ENCODE measurements at regions not wholly inside any gene's neighbourhood (a gene's known extent, or its start where the extent isn't known, plus 50 kb on each side); places are given as distances from the start of the nearest gene placed in this dataset.
"Not testable (repeated sequence)": the region's sequence is repeated elsewhere in the genome, so short reads cannot be mapped to it uniquely, and the experiment has no call there.

DNA sequence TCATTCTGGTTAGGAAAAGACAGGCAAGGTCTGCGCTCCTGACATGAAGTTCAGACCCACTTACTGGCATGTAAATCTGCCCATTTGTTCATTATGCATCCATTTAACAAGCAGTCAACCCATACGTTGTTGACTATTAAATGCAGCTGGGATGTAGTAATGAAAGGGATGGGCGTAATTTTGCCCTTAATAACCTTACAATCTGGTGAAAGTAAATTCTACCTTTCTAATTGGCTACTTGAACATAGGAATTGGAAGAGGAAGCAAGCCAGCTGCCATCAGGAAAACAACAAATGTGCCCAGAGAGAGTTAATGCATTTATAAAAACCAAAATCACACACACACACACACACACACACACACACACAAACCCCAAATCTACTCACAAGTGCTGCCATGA lies 170.2 kb upstream of the PITRM1 start:
- DNase-seq (ENCODE audit: low spot score): no peak

- DNase-seq (ENCODE audit: low spot score): no peak
Observed at GRCh38 chr10:3340127-3340730, 167.6 kb upstream of the PITRM1 start.

- no peak for DNase-seq (ENCODE audit: low spot score)
Observed at GRCh38 chr10:3339531-3339950, 167.0 kb upstream of the PITRM1 start.

DNA sequence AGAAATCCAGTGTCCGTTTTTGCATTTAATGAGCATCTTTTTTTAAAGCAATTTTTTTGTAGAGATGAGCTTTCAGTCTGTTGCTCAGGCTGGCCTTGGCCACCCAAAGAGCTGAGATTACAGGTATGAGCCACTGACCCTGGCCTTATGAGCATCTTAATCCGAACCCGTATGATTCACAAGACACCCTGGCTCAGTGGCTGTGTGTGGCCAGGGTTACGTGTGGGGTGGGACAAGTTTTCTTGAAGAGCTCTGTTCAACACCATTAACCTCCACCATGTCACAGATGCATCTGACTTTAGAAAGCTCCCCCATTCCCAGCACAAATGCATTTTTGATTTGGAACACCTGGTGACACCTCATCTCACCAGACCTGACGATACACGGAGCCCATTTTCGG lies 166.5 kb upstream of the PITRM1 start:
- DNase-seq (ENCODE audit: low spot score): no peak

GRCh38 chr10:3337741-3338140 lies 165.2 kb upstream of the PITRM1 start:
- DNase-seq (ENCODE audit: low spot score): no peak

- no peak for DNase-seq (ENCODE audit: low spot score)
Observed at GRCh38 chr10:3336673-3337293, 164.2 kb upstream of the PITRM1 start.

GRCh38 chr10:3333426-3333825 lies 160.8 kb upstream of the PITRM1 start:
- no peak for DNase-seq (ENCODE audit: low spot score)

DNA sequence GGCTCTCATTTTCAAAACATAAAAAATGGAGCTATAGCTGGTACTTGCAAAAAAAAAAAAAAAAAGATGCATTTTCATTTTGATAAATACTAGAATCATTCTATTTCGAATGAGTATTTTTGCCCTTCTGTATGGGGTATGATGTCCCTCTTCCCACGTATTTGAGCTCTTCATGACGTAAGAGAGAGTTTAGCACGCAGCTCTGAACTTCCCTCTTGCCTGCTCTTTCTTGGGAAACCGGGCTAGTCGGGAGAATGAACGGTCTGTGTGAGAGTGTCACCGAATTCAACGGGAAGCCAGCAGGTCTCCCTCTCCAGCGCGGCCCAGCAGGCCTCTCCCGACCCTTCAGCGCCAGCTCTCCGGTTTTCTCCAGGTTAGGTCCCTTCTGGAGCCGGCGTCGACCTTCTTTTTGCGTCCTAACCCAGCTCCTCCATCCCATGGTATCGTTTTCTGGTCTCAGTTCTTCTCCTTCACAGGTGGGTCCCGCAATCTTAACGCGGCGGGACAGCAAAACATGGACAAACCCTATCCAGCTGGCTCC lies 159.2 kb upstream of the PITRM1 start:
- DNase-seq (ENCODE audit: low spot score): no peak

GRCh38 chr10:3331187-3331586 lies 158.6 kb upstream of the PITRM1 start:
- no peak for DNase-seq (ENCODE audit: low spot score)

DNA sequence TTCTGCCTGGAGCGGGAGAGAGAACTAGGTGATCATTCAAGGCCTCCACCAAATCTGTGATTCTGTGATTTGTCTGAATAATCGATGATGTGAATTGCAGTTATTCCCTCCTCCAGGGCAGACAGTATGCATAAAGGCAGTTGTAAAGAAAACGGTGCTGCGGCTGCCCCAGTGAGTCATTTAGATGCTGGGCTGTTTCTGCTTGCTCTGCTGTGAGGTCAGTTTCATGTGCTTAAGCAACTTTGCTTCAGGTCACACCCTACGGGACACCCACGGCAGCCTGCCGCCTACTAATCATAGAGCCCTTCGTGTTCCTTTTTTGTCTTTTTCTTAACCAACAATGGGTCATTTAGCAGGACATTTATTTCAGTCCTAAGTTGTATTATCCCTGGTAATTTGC lies 158.1 kb upstream of the PITRM1 start:
- no peak for DNase-seq (ENCODE audit: low spot score)

DNA sequence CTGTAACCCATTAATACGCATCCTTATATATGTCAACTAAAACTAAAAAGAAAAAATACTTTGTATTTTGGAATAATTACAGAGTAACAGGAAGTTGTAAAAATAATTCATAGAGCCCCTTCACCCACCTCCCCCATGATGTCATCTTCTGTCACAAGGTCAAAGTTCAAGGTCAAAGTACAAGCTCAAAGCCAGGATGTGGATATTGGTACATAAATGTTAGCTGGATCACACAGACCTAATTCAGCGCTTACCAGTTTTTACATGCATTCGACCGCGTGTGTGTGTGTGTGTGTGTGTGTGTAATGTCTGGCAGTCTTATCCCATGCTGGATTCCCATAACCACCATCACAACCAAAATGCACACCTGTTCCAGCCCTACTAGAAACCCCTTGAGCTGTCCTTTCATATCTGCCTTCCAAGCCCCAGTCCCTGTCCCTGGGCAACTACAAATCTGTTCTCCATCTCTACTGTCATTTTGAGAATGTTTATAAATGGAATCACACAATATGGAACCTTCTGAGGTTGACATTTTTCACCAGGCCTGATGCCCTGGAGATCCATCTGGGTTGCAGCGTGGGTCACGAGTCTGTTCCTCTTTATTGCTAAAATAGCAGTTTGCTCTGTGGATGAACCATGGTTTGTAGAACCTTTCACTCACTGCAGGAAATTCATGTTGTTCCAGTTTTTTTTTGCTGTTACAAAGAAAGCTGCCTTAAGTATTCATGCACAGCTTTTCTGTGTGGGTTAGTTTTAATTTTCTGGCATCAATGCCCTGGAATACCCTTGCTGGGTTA lies 153.6 kb upstream of the PITRM1 start:
- no peak for DNase-seq (ENCODE audit: low spot score)

GRCh38 chr10:3324612-3325038 lies 152.0 kb upstream of the PITRM1 start:
- DNase-seq (ENCODE audit: low spot score): no peak

- DNase-seq (ENCODE audit: low spot score): no peak
Observed at GRCh38 chr10:3323865-3324498, 151.4 kb upstream of the PITRM1 start.

GRCh38 chr10:3321123-3321522 lies 148.5 kb upstream of the PITRM1 start:
- no peak for DNase-seq (ENCODE audit: low spot score)

DNA sequence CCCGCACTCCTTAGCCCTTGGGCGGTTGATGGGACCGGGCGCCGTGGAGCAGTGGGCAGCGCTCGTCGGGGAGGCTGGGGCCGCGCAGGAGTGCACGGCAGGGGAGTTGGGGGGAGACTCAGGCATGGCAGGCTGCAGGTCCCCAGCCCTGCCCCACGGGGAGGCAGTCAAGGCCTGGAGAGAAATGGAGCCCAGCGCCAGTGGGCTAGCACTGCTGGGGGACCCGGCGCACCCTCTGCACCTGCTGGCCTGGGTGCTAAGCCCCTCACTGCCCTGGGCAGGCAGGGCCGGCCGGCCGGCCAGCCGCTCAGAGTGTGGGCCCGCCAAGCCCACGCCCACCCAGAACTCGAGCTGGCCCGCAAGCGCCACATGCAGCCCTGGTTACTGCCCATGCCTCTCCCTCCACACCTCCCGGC lies 147.2 kb upstream of the PITRM1 start:
- no peak for DNase-seq (ENCODE audit: low spot score)

DNA sequence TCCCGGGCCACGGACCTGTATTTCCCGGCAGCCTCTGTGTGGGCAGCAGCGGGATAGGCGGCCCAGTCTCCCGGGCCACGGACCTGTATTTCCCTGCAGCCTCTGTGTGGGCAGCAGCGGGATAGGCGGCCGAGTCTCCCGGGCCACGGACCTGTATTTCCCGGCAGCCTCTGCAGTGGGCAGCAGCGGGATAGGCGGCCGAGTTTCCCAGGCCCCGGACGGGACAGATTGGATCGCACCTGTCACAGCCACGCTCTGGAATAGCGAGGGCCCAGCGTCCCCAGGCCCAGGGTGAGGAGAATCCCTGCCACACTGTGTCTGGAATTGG lies 145.9 kb upstream of the PITRM1 start:
- DNase-seq (ENCODE audit: low spot score): not testable (repeated sequence)

GRCh38 chr10:3317553-3318479 lies 145.2 kb upstream of the PITRM1 start:
- not testable (repeated sequence) for DNase-seq (ENCODE audit: low spot score)

- not testable (repeated sequence) for DNase-seq (ENCODE audit: low spot score)
Observed at GRCh38 chr10:3314445-3315085, 142.0 kb upstream of the PITRM1 start.

GRCh38 chr10:3313784-3314444 lies 141.3 kb upstream of the PITRM1 start:
- not testable (repeated sequence) for DNase-seq (ENCODE audit: low spot score)

DNA sequence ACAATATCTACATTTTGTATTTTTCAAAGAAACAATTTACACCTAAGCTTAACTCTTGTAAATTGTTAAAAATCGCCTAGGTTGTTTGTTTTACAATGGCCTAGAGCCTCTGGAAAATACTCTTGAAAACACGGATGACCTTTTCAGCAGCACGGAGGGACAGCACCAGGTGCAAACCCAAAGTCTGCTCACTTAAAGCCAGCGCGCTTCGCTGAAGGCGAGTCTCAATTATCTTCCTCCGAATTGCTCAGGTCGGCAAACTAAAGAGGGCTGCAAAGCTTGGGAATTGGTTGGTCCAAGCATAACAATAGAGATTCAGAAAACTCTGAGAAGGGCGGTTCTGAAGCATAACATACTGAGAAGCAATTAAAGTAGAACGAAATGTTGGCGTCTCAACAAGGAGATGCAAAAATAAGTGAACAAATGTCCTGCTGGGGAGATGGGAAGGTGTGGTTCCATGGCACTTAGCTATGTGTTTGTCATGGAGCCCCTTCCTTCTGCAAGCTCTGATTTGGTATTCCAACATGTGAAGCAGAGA lies 139.9 kb upstream of the PITRM1 start:
- no peak for DNase-seq (ENCODE audit: low spot score)

All from CD4-positive, alpha-beta T cell treated with Interleukin-15 for 4 hours (primary cell).